Endothelial cell of umbilical vein (primary cell): ENCODE measurements at regions not wholly inside any gene's neighbourhood (a gene's known extent, or its start where the extent isn't known, plus 50 kb on each side); places are given as distances from the start of the nearest gene placed in this dataset.

Experiments
- BruUV-seq: library from RNA; stranded (reverse); fragments of 400-500 nt; replicated peaks from 2 replicates; lab custom pipeline; 2021; lab: Mats Ljungman, UMichigan
- CTCF ChIA-PET: fragments of 300-600, 350-600 bp; sonication (Branson Sonifier 250); formaldehyde crosslinking; loops from one replicate; lab custom pipeline; 2021; ENCODE audit warnings: antibody characterized with exemption, inconsistent platforms; lab: Charles Lee
- POLR2A ChIA-PET: fragments of 300-600, 350-600 bp; sonication (Branson Sonifier 250); formaldehyde crosslinking; loops from one replicate; lab custom pipeline; 2021; ENCODE audit warnings: antibody characterized with exemption, inconsistent platforms; lab: Charles Lee
- DNase-seq: peaks from one replicate; pipeline ENCODE4 v3.0.0-alpha.2; 2011; ENCODE audit warnings: low read depth, low spot score
- FAIRE-seq: peaks from 2 replicates; lab custom pipeline; 2011; peaks lifted over from hg19 to GRCh38; lab: Jason Lieb, UNC
- H2AFZ ChIP-seq: 2 replicates; pipeline ENCODE4 v1.6.0; 2012; ENCODE audit warnings: low read depth, low read length, control low read depth, inconsistent platforms
- H3K27ac ChIP-seq: 2 replicates; pipeline ENCODE4 v1.5.1; 2011; ENCODE audit warnings: low read depth, mild to moderate bottlenecking, control low read depth, low read length, moderate library complexity; ENCODE audit not compliant: insufficient read depth
- H3K27me3 ChIP-seq, 2 experiments: 2 replicates each; pipeline versions ENCODE4 v1.6.0 to v1.6.1; 2011; ENCODE audit warnings: low read length in 2 of 2, mixed read lengths in 1 of 2; ENCODE audit not compliant: control insufficient read depth in 2 of 2, insufficient read depth in 2 of 2
- H3K36me3 ChIP-seq, 2 experiments: 2 replicates in 1 of 2; 3 replicates in 1 of 2; pipeline ENCODE4 v1.5.1; 2011; ENCODE audit warnings: low read length in 2 of 2, mild to moderate bottlenecking in 1 of 2, moderate library complexity in 1 of 2; ENCODE audit not compliant: control insufficient read depth in 2 of 2, insufficient read depth in 2 of 2; ENCODE audit errors: extremely low read depth in 1 of 2
- H3K4me1 ChIP-seq: 3 replicates; pipeline ENCODE4 v1.5.1; 2011; ENCODE audit warnings: mild to moderate bottlenecking, low read length; ENCODE audit not compliant: control insufficient read depth, insufficient read depth; ENCODE audit errors: extremely low read depth
- H3K4me2 ChIP-seq: 2 replicates; pipeline ENCODE4 v1.6.1; 2011; ENCODE audit warnings: low read length, control low read depth, mixed read lengths; ENCODE audit not compliant: insufficient read depth
- H3K4me3 ChIP-seq, 3 experiments: fragments of 200-600 bp in 1 of 3; sonication (generic), shearing (Covaris generic) in 1 of 3; replicated peaks in 1 of 3; 2 replicates each; pipeline ENCODE4 v1.5.1; 2011 to 2016; ENCODE audit warnings: control low read depth in 3 of 3, low read length in 3 of 3, mild to moderate bottlenecking in 2 of 3, inconsistent platforms in 1 of 3, low read depth in 1 of 3, moderate library complexity in 1 of 3; ENCODE audit not compliant: insufficient read depth in 1 of 3
- H3K79me2 ChIP-seq: 2 replicates; pipeline ENCODE4 v1.6.0; 2012; ENCODE audit warnings: low read length, inconsistent platforms; ENCODE audit not compliant: control insufficient read depth, insufficient read depth
- H3K9ac ChIP-seq: replicated peaks from 2 replicates; pipeline ENCODE3; 2011; ENCODE audit warnings: low read length, control low read depth; ENCODE audit not compliant: insufficient read depth; ENCODE audit errors: extremely low read depth
- H3K9me1 ChIP-seq: replicated peaks from 3 replicates; pipeline ENCODE4 v1.6.0; 2011; ENCODE audit warnings: mild to moderate bottlenecking, low read length; ENCODE audit not compliant: control insufficient read depth, insufficient read depth; ENCODE audit errors: extremely low read depth
- H3K9me3 ChIP-seq: replicated peaks from 2 replicates; pipeline ENCODE4 v1.5.1; 2012; ENCODE audit warnings: low read length, inconsistent platforms; ENCODE audit not compliant: control insufficient read depth, insufficient read depth
- H4K20me1 ChIP-seq: replicated peaks from 2 replicates; pipeline ENCODE3; 2011; ENCODE audit warnings: mild to moderate bottlenecking, low read length; ENCODE audit not compliant: control insufficient read depth, insufficient read depth; ENCODE audit errors: extremely low read depth
- EZH2 ChIP-seq: IDR thresholded peaks from 2 replicates; pipeline ENCODE4 v1.6.1; 2012; ENCODE audit warnings: borderline replicate concordance, low read depth, mild to moderate bottlenecking, moderate library complexity, low read length, inconsistent platforms; ENCODE audit not compliant: severe bottlenecking
- FOS ChIP-seq: IDR thresholded peaks from 2 replicates; pipeline ENCODE4 v1.6.1; 2011; ENCODE audit warnings: mild to moderate bottlenecking, low read length, moderate library complexity, borderline replicate concordance; ENCODE audit not compliant: insufficient read depth
- GATA2 ChIP-seq: IDR thresholded peaks from 2 replicates; pipeline ENCODE4 v1.7.0; 2011; ENCODE audit warnings: low read depth, mild to moderate bottlenecking, moderate library complexity, mixed read lengths, low read length; ENCODE audit not compliant: insufficient read length, insufficient read depth
- MAX ChIP-seq: IDR thresholded peaks from 2 replicates; pipeline ENCODE4 v1.6.1; 2011; ENCODE audit not compliant: insufficient read depth, insufficient read length
- MYC ChIP-seq: IDR thresholded peaks from one replicate; pipeline ENCODE4 v1.6.1; 2011; ENCODE audit warnings: mild to moderate bottlenecking, low read depth, low read length
- POLR2A ChIP-seq: IDR thresholded peaks from 2 replicates; pipeline ENCODE4 v1.6.1; 2012; ENCODE audit warnings: low read depth, mild to moderate bottlenecking, control low read depth, low read length
- POLR2AphosphoS5 ChIP-seq: IDR thresholded peaks from 2 replicates; pipeline ENCODE4 v1.6.1; 2012; ENCODE audit warnings: low read depth, mild to moderate bottlenecking, control low read depth, low read length, moderate library complexity; ENCODE audit not compliant: insufficient read depth
- dilution Hi-C: fragments of 300-500 bp; cut with MboI; formaldehyde crosslinking; loops from one replicate; pipeline ENCODE4 v1.15.0; 2019; ENCODE audit warnings: low sequenced_read_pairs; ENCODE audit not compliant: extremely low pct_ligation_motif_present
- intact Hi-C: fragments of 100-400 bp; cut with micrococcal nuclease; formaldehyde crosslinking; loops from one replicate; pipeline ENCODE4 v1.10.0; 2022
- TF ChIP-seq, protein P1 (sequence below), 2 donors: IDR thresholded peaks; 1 replicate in 1 of 2; 2 replicates in 1 of 2; pipeline ENCODE4 v1.5.1; 2011; ENCODE audit warnings: low read length in 2 of 2, mild to moderate bottlenecking in 2 of 2, moderate library complexity in 2 of 2, control low read depth in 1 of 2, inconsistent platforms in 1 of 2, low read depth in 1 of 2; ENCODE audit not compliant: insufficient read depth in 1 of 2; ENCODE audit errors: extremely low read depth in 1 of 2

GRCh38 chr22:48702573-48703264 is 1125.0 kb downstream of the BRD1 start:
- Histone ChIP-seq H4K20me1 (no peaks in the 10 kb centered on the region), H3K27ac (no peak overlapping the region), H3K9me1 (no peaks in the 10 kb centered on the region), H3K27me3 (no peaks in the 10 kb centered on the region), H3K4me3 (no peak overlapping the region), H3K9me3 (peaks cover 15% of the 10 kb centered on the region), H3K36me3 (no peaks in the 10 kb centered on the region), H3K9ac (no peak overlapping the region), H2AFZ (no peak overlapping the region), H3K4me1 (no peaks in the 10 kb centered on the region), H3K79me2 (no peaks in the 10 kb centered on the region), H3K4me2 (no peak overlapping the region)
- DNase-seq (no peak), FAIRE-seq (no peak)
- dilution Hi-C loops, result no loop called here
- TF ChIP-seq MYC (no peak), MAX (no peak), POLR2AphosphoS5 (no peak), POLR2A (no peak), GATA2 (no peak), EZH2 (no peak), FOS (no peak)
- TF ChIP-seq, protein P1, sequence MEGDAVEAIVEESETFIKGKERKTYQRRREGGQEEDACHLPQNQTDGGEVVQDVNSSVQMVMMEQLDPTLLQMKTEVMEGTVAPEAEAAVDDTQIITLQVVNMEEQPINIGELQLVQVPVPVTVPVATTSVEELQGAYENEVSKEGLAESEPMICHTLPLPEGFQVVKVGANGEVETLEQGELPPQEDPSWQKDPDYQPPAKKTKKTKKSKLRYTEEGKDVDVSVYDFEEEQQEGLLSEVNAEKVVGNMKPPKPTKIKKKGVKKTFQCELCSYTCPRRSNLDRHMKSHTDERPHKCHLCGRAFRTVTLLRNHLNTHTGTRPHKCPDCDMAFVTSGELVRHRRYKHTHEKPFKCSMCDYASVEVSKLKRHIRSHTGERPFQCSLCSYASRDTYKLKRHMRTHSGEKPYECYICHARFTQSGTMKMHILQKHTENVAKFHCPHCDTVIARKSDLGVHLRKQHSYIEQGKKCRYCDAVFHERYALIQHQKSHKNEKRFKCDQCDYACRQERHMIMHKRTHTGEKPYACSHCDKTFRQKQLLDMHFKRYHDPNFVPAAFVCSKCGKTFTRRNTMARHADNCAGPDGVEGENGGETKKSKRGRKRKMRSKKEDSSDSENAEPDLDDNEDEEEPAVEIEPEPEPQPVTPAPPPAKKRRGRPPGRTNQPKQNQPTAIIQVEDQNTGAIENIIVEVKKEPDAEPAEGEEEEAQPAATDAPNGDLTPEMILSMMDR (IDR thresholded peaks at IDR 0.05; ENCODE audit: extremely low read depth in 1 of 2, insufficient read depth in 1 of 2, low read depth in 1 of 2, low read length in 2 of 2), result no peak
- intact Hi-C loops, result no loop called here
- CTCF ChIA-PET, result no interaction called here
- POLR2A ChIA-PET, result no interaction called here
- BruUV-seq, result no TSS peak
